Activated naive CD8-positive, alpha-beta T cell treated with anti-CD3 and anti-CD28 coated beads for 36 hours (primary cell): ENCODE measurements at regions not wholly inside any gene's neighbourhood (a gene's known extent, or its start where the extent isn't known, plus 50 kb on each side); places are given as distances from the start of the nearest gene placed in this dataset.
"Not testable (repeated sequence)": the region's sequence is repeated elsewhere in the genome, so short reads cannot be mapped to it uniquely, and the experiment has no call there.

ENCODE experiments used
- DNase-seq: peaks from one replicate; pipeline ENCODE4 v3.0.0; 2021
- H3K27ac Mint-ChIP-seq: one replicate; pipeline ENCODE4 v1.8.0; 2022; ENCODE audit warnings: mild to moderate bottlenecking, moderate library complexity, mixed read lengths
- H3K27me3 Mint-ChIP-seq: one replicate; pipeline ENCODE4 v1.8.0; 2022; ENCODE audit warnings: mild to moderate bottlenecking, mixed read lengths
- H3K36me3 Mint-ChIP-seq: one replicate; pipeline ENCODE4 v1.8.0; 2021; ENCODE audit warnings: mild to moderate bottlenecking, mixed read lengths
- H3K4me1 Mint-ChIP-seq: one replicate; pipeline ENCODE4 v1.8.0; 2021; ENCODE audit warnings: mixed read lengths
- H3K4me3 Mint-ChIP-seq: one replicate; pipeline ENCODE4 v1.8.0; 2022; ENCODE audit warnings: mild to moderate bottlenecking, moderate library complexity, mixed read lengths
- H3K9me3 Mint-ChIP-seq: one replicate; pipeline ENCODE4 v1.8.0; 2022; ENCODE audit warnings: mixed read lengths

DNA sequence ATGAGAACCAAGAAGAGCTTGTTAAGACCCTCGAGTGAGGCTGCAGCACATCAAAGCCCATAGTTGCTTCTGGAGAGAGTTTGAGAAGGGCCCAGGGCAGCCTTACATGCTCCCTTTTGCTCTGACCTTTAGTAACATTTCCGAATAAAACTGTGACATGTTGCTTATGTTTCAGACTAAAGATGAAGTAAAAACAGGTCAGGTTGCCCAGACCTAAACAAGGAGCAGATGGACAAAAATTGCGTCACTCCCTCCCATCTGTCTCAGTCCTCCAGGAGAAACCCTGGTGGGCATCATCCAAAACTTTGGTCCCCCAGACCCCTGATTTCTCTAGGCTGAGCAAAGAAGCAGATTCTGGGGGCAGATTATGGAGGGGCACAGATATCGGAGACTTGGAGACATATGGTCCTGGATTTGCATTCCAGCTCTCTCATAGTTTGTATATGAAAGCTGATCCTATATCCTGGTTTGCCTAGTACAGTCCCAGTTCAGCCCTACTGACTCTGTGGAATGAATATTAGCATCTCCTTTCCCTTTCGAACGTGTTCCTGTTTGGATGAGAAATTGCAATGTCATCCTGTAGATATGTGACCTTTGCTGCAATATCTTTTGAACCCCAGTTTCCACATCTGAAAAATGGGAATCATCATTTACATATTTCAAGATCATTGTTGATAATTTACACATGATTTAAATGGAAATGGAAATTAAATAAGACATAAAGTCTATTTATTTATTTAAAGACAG, 304.9 kb upstream of the USP24 start:
- Mint-ChIP-seq H3K4me1 (no peaks in the 10 kb centered on the region), H3K4me3 (no peak overlapping the region), H3K27me3 (peaks cover 8% of the 10 kb centered on the region), H3K27ac (no peak overlapping the region), H3K36me3 (no peaks in the 10 kb centered on the region), H3K9me3 (no peaks in the 10 kb centered on the region)
- DNase-seq, result no peak

DNA sequence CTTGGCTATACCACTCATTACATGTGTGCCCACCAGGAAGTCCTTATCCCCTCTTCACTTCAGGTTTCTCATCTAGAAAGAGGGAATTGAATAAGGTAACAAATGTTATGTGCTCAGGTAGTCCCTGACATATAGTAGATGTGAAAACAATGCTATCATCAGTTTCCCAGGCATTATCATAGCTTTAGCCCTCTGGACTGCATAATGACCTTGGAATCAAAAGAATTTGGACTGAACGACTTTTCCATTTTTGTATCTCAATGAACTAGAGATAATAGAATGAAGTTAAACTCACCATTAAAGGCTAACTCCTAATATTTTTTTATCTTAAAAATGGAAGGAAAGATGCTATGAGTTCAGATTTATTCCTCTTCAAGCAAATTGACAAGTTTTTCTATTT, 304.1 kb upstream of the USP24 start:
- DNase-seq, result no peak
- no peaks in the 10 kb centered on the region for H3K4me1 Mint-ChIP-seq
- peaks cover 8% of the 10 kb centered on the region for H3K27me3 Mint-ChIP-seq

DNA sequence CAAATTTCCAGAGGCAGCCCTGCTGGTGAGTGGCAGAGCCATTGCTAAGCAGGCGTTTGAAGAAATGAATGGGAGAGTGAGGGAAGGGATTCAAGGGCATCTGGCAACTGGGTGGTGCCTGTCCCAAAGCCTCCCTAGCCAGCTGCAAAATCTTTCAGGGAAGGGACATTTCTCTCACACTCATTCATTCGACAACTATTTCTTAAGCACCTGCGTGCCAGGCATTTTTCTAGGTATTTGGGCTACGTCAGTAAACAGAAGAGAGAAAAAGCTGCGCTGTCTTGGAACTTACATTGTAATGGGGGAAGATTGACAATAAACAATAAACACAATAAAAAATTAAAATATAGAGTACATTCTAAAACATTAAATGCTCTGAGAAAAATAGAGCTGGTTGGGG, 301.9 kb upstream of the USP24 start:
- Mint-ChIP-seq H3K36me3 (no peaks in the 10 kb centered on the region), H3K9me3 (no peaks in the 10 kb centered on the region), H3K4me3 (no peak overlapping the region), H3K4me1 (no peaks in the 10 kb centered on the region), H3K27ac (no peak overlapping the region), H3K27me3 (peaks cover 12% of the 10 kb centered on the region)
- DNase-seq, result no peak

More for the DNA sequence above, 304.1 kb upstream of the USP24 start:
- H3K9me3 Mint-ChIP-seq, result no peaks in the 10 kb centered on the region
- no peaks in the 10 kb centered on the region for H3K36me3 Mint-ChIP-seq
- H3K4me3 Mint-ChIP-seq, result no peak overlapping the region
- H3K27ac Mint-ChIP-seq, result no peak overlapping the region

DNA sequence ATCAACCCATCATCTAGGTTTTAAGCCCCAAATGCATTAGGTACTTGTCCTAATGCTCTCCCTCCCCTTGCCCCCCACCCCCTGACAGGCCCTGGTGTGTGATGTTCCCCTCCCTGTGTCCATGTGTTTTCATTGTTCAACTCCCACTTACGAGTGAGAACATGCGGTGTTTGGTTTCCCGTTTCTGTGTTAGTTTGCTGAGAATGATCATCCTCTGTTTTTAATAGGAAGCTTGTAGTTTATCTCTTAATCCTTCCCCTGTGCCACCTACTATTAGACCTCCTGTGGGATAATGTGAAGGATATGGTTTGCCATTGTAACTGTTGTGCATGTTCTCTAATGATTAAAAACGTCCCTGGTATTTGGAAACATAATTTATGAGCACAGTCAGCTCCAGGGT, 299.4 kb upstream of the USP24 start:
- not testable (repeated sequence) for H3K4me1 Mint-ChIP-seq, H3K9me3 Mint-ChIP-seq, H3K4me3 Mint-ChIP-seq, H3K36me3 Mint-ChIP-seq, DNase-seq, H3K27ac Mint-ChIP-seq
- H3K27me3 Mint-ChIP-seq, result peaks cover 12% of the 10 kb centered on the region

DNA sequence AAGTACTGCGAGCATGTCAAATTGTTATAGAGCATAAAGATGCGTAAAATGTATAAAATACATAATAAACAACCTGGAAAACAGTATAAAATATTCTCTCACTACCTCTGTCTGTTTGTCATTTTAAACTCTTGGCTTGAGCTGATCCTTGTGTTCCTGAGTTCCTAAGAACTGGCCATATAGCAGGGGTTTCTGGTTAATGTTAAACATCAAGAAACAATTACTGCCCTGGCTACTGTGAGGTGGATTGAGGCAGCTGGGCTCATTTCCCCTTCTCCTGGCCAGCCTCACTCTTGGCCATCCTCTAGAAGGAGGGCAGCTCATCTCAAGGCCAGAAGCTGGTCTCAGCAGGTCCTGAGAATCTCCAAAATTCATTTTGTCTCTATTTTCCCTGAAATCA, 297.3 kb upstream of the USP24 start:
- peaks cover 14% of the 10 kb centered on the region for H3K27me3 Mint-ChIP-seq
- H3K36me3 Mint-ChIP-seq, result no peaks in the 10 kb centered on the region
- no peaks in the 10 kb centered on the region for H3K9me3 Mint-ChIP-seq
- H3K27ac Mint-ChIP-seq, result no peak overlapping the region
- H3K4me3 Mint-ChIP-seq, result no peak overlapping the region
- H3K4me1 Mint-ChIP-seq, result no peaks in the 10 kb centered on the region
- DNase-seq, result no peak

DNA sequence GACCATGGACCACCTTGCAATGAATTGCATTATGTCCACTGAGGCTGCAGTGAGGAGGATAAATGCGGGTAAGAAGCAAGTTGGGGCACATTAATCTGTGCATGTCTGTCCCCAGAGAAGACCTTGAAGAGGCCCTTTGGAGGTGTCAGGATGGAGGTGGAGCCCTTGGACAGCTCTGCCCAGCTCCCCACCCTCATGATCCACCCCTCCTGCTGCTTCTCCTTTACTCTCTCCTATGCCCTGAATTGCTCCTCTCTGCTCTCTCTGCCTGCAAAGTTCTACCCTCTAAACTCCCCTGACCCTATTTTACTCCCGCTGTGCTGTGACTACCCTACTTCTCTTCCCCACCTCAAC, 292.4 kb upstream of the USP24 start:
- H3K4me3 Mint-ChIP-seq, result no peak overlapping the region
- no peaks in the 10 kb centered on the region for H3K36me3 Mint-ChIP-seq
- peaks cover 15% of the 10 kb centered on the region for H3K27me3 Mint-ChIP-seq

DNA sequence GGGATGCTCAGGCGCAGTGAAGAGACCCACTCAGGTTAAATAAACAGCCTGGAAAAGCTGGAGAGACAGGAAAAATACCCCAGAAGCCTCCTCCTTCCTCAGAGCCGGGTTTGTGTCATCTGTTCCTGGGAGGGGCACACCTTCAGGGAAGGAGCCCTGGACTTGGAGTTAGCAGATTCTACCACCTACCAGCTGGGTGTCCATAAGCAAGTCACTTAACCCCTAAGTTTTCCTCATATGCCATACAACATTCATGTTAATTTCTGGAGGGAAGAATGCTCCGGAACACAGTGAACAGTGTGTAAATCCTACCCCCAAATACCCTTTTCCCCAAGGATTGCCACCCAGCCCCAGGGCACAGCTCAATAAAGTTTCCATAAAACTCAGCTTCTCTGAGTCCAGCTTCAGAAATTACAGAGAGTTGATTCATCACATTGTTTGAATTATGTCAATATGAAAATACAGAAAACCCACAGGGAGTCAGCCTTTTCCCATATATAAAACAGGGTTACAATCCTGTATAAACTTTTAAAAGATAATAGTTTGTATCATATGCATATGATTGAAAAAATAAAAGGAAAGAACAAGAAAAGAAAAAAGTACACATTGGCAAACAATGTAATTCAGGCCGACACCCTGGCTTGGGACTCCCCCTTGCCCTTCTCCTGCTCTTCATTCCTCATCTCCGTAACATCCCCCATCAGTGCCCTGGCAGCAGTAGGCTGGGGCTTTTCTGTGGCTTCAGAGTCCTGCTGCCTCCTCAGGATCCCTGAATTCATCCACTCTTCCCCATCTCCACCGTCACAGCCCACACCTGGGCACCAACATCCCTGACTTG, 291.8 kb upstream of the USP24 start:
- Mint-ChIP-seq H3K27me3 (peaks cover 14% of the 10 kb centered on the region), H3K27ac (no peak overlapping the region), H3K9me3 (no peaks in the 10 kb centered on the region), H3K4me3 (no peak overlapping the region), H3K4me1 (no peaks in the 10 kb centered on the region), H3K36me3 (no peaks in the 10 kb centered on the region)
- DNase-seq, result no peak

More for the DNA sequence above, 292.4 kb upstream of the USP24 start:
- Mint-ChIP-seq H3K9me3 (no peaks in the 10 kb centered on the region), H3K4me1 (no peaks in the 10 kb centered on the region), H3K27ac (no peak overlapping the region)
- no peak for DNase-seq

DNA sequence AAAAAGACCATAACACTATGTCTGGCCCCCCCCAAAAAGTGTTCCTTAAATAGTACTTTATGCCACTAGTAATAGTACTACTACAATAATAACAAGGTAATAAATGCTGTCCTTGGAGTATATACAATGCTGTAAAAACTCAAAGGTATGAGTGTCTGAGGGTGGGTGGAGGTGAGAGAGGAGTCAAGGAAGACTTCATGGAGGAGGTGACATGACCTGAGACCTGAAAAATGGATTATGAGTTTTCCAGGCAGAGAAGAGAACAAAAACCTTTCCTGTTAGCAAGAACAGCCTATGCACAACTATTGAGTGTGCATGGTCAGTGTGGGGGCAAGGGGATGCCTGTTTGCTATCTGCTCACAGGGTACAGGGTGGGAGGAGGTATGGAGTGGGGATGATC, 290.2 kb upstream of the USP24 start:
- Mint-ChIP-seq H3K4me3 (no peak overlapping the region), H3K9me3 (no peaks in the 10 kb centered on the region), H3K27me3 (peaks cover 17% of the 10 kb centered on the region), H3K27ac (no peak overlapping the region), H3K36me3 (no peaks in the 10 kb centered on the region), H3K4me1 (no peaks in the 10 kb centered on the region)
- DNase-seq, result no peak

DNA sequence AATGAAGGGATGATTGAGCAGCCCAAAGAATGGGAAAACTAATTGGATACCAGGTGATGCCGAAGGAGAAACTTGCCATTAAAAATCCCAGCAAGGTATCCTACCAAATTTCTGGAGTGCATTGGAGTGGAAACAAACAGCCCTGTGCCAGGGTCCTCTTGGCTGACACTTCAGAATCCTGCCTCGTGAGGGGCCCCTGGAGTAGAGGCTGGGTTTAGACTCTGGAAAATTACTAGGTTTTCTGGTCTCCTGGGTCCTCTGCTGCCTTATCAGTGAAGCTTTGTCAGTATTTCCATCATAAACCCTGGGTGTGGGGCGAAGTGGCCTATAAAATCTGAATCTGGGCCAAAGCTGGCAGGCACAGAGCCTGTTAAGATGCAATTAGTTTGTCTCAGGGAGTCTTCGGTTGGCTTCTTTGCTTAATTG, 289.2 kb upstream of the USP24 start:
- no peak overlapping the region for H3K4me3 Mint-ChIP-seq
- no peaks in the 10 kb centered on the region for H3K4me1 Mint-ChIP-seq
- H3K9me3 Mint-ChIP-seq, result no peaks in the 10 kb centered on the region
- no peak overlapping the region for H3K27ac Mint-ChIP-seq
- H3K36me3 Mint-ChIP-seq, result no peaks in the 10 kb centered on the region
- peaks cover 17% of the 10 kb centered on the region for H3K27me3 Mint-ChIP-seq
- DNase-seq, result no peak

DNA sequence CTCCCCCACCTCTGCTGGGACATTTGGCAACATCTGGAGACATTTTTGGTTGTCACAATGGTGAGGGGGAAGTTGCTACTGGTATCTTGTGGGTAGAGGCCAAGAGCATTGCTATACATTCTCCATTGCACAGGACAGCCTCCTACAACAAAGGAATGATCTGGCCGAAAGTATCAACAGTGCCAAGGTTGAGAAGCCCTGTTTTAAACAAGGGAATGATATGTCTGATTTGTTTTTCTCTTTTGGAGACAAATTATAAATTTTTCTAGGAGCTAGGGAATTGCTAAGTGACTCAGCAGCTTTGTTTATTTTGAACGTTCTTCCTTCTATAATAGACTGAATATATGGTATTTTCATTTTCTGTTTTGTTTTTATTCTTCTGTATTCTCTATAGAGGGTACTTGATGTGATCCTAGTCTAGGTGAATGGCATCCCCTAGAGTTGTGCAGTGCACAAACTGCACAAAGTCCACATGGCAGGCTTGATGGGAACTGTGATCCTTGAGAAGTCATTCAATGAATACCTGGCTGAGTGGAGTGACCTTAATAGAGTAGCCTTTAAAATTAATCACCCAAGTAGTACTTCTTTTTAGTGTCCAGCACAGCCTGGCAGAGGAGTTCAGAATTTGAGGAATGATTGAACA, 288.6 kb upstream of the USP24 start:
- Mint-ChIP-seq H3K4me1 (no peaks in the 10 kb centered on the region), H3K4me3 (no peak overlapping the region), H3K36me3 (no peaks in the 10 kb centered on the region), H3K27ac (no peak overlapping the region), H3K27me3 (peaks cover 17% of the 10 kb centered on the region), H3K9me3 (no peaks in the 10 kb centered on the region)
- DNase-seq, result no peak

DNA sequence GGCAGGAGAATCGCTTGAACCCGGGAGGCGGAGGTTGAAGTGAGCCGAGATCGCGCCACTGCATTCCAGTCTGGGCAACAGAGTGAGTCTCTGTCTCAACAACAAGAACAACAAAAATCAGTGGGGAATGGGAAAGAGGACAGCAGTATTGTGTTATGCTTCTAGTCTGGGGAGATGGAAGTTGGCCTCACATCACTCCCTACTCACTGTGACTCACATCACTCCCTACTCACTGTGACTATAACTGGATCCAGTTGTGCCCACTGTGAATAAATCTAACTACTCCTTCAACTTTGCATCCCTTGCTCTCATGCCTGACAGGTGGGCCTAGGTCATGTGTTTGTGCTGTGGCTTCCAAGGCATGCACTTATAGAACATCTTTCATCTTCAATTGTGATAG, 285.4 kb upstream of the USP24 start:
- H3K9me3 Mint-ChIP-seq, result no peaks in the 10 kb centered on the region

DNA sequence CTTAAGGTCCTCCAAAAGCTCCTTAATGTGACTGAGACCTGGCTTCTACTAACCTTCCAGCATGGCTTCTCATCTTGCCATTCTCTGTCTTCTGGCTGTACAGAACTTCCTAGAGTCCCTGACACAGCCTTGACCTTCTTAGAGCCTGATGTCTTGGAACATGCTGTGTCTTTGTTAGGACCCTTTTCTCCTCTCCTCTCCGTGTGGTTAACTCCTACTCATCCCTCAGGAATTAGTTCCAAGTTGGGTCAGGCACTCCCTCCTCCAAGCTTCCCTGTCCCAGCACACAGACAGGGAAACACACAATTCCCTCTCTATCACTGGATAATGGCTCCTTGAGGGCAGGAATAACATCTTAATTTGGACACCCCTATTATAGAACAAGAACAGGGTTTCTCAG, 275.4 kb upstream of the USP24 start:
- H3K27ac Mint-ChIP-seq, result no peak overlapping the region
- H3K9me3 Mint-ChIP-seq, result peaks cover 3% of the 10 kb centered on the region
- H3K36me3 Mint-ChIP-seq, result no peaks in the 10 kb centered on the region
- H3K27me3 Mint-ChIP-seq, result no peaks in the 10 kb centered on the region
- DNase-seq, result no peak
- no peaks in the 10 kb centered on the region for H3K4me1 Mint-ChIP-seq
- no peak overlapping the region for H3K4me3 Mint-ChIP-seq

More for the DNA sequence above, 285.4 kb upstream of the USP24 start:
- DNase-seq, result no peak
- Mint-ChIP-seq H3K4me3 (no peak overlapping the region), H3K4me1 (no peaks in the 10 kb centered on the region), H3K27me3 (peaks cover 12% of the 10 kb centered on the region), H3K36me3 (no peaks in the 10 kb centered on the region), H3K27ac (no peak overlapping the region)

DNA sequence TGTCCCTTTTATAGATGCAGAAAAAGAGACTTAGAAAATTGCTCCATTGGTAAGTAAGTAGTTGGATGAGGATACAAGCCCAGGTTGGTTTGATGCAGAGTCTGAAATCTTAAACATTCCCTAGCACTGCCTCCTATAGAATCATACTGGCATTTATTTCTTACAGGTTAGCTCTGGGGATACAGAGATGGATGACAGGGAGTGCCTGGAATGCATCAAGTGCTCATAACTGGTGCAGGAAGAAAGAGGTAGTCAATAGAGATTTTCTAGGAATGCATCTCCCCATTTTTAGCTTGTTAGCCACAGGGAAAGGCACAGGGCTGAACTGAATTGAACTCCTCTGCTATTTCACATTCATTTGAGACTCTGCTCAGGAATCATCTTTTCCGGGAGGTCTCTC, 269.0 kb upstream of the USP24 start:
- Mint-ChIP-seq H3K27me3 (no peaks in the 10 kb centered on the region), H3K27ac (no peak overlapping the region), H3K4me3 (no peak overlapping the region), H3K4me1 (no peaks in the 10 kb centered on the region), H3K36me3 (no peaks in the 10 kb centered on the region), H3K9me3 (no peaks in the 10 kb centered on the region)
- DNase-seq, result no peak

DNA sequence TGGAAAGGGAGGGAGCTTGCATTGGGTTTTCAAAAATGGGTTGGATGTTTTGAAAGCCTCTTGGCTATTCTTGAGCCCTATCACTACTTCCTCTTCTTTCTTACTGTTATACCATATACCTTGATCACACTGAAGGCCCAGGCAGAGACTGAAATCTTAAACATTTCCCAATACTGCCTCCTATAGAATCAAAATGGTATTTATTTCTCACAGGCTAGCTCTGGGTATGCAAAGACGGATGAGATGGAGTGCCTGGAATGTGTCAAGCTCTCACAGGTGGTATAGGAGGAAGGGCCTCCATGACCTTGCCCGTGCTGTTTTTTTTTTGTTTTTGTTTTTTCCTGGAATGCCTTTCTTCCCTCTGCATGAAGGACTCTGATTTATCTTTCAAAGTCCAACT, 268.4 kb upstream of the USP24 start:
- no peak for DNase-seq
- no peak overlapping the region for H3K27ac Mint-ChIP-seq
- no peaks in the 10 kb centered on the region for H3K9me3 Mint-ChIP-seq
- no peak overlapping the region for H3K4me3 Mint-ChIP-seq
- no peaks in the 10 kb centered on the region for H3K4me1 Mint-ChIP-seq
- no peaks in the 10 kb centered on the region for H3K27me3 Mint-ChIP-seq
- H3K36me3 Mint-ChIP-seq, result no peaks in the 10 kb centered on the region

DNA sequence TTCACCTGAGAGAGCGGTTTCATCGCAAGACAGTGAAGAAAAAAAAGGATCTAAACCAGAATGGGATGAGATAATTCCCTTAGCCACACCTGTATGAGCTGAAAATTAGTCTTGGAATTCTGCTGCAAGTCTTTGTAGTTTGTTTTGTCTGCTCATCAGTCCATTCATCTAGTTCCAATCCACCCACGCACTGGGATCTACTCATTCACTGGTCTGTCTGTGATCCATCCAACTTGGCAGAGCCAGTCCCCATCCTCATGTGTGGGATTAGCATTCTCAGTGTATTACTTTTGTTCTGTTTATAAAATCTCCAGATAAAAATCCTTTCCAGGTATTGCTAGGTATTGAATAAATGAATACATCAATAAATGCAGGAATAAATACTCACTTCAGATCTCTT, 266.5 kb upstream of the USP24 start:
- H3K9me3 Mint-ChIP-seq, result no peaks in the 10 kb centered on the region
- no peaks in the 10 kb centered on the region for H3K36me3 Mint-ChIP-seq
- H3K27ac Mint-ChIP-seq, result no peak overlapping the region
- H3K4me3 Mint-ChIP-seq, result no peak overlapping the region
- peaks cover 4% of the 10 kb centered on the region for H3K27me3 Mint-ChIP-seq
- no peak for DNase-seq
- no peaks in the 10 kb centered on the region for H3K4me1 Mint-ChIP-seq
